WTC11 (cell line): ENCODE measurements at regions not wholly inside any gene's neighbourhood (a gene's known extent, or its start where the extent isn't known, plus 50 kb on each side); places are given as distances from the start of the nearest gene placed in this dataset.

Experiments used
- CTCF ChIP-seq: fragments of 200-600 bp; IDR thresholded peaks from 2 replicates; pipeline ENCODE4 v1.8.0; 2022; ENCODE audit warnings: antibody characterized with exemption
- EMX1 ChIP-seq: fragments of 250-450 bp; sonication (Bioruptor Pico); IDR thresholded peaks from 2 replicates; pipeline ENCODE4 v1.8.0; 2021; ENCODE audit warnings: mild to moderate bottlenecking
- NR2C2 ChIP-seq: sonication (generic); formaldehyde crosslinking; IDR thresholded peaks from 2 replicates; pipeline ENCODE4 v1.8.0; 2022; ENCODE audit warnings: mild to moderate bottlenecking, missing genetic modification reagents
- TF ChIP-seq, protein P1 (sequence below): sonication (generic); formaldehyde crosslinking; IDR thresholded peaks from 2 replicates; pipeline ENCODE4 v1.8.0; 2022; ENCODE audit warnings: mild to moderate bottlenecking, missing genetic modification reagents

DNA sequence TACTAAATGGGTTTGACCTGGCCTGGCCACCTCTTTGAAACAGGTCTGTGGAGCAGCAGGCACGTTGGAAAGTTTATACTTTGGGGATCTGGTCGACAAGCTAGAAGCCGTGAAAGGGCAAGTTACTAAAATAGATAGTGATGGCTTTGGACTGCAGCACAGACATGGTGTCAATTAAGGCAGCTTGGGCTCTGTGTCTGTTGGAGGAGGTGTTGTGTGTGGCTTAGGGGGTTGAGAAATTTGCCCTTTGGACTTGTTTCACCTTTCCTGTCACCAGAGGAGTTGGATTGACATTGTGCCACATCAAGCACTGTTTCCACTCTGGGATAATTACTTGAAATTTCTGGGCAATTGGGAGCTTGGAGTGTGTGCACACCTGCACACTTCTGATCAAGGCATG, 251.8 kb upstream of the MKI67 start:
- no peak for TF ChIP-seq EMX1
- TF ChIP-seq CTCF = no peak
- TF ChIP-seq, protein P1, sequence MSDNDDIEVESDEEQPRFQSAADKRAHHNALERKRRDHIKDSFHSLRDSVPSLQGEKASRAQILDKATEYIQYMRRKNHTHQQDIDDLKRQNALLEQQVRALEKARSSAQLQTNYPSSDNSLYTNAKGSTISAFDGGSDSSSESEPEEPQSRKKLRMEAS = no peak
- TF ChIP-seq NR2C2 = no peak
